ENCODE measurements at regions not wholly inside any gene's neighbourhood (a gene's known extent, or its start where the extent isn't known, plus 50 kb on each side); places are given as distances from the start of the nearest gene placed in this dataset.
"Not testable (repeated sequence)": the region's sequence is repeated elsewhere in the genome, so short reads cannot be mapped to it uniquely, and the experiment has no call there.

DNA sequence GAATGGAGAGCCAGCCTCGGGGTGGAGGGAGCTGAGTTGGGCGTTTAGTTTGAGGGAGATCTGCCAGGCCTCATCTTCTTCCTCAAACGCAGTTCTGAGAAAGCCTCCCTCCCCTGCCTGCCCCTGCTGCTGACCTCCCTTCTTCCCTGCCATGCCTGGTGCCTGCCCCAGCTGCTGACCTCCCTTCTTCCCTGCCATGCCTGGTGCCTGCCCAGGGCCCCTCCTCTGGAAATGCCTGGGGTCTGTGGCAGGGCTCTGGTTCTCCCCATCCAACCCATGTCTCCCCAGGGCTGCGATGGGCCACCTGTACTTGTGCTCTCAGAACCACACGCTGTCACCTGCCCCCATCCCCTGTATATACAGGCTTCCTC lies 114.6 kb downstream of the VEGFA start:
- Histone ChIP-seq H3K4me3 (no peak overlapping the region), H3K4me1 (no peaks in the 10 kb centered on the region), H3K27me3 (no peaks in the 10 kb centered on the region), H3K36me3 (ENCODE audit: low read depth, missing control alignments) (no peaks in the 10 kb centered on the region), H3K9me3 (no peaks in the 10 kb centered on the region), H3K27ac (no peak overlapping the region)
- TF ChIP-seq POLR2A (IDR thresholded peaks at IDR 0.05), result no peak
- TF ChIP-seq, protein P1, sequence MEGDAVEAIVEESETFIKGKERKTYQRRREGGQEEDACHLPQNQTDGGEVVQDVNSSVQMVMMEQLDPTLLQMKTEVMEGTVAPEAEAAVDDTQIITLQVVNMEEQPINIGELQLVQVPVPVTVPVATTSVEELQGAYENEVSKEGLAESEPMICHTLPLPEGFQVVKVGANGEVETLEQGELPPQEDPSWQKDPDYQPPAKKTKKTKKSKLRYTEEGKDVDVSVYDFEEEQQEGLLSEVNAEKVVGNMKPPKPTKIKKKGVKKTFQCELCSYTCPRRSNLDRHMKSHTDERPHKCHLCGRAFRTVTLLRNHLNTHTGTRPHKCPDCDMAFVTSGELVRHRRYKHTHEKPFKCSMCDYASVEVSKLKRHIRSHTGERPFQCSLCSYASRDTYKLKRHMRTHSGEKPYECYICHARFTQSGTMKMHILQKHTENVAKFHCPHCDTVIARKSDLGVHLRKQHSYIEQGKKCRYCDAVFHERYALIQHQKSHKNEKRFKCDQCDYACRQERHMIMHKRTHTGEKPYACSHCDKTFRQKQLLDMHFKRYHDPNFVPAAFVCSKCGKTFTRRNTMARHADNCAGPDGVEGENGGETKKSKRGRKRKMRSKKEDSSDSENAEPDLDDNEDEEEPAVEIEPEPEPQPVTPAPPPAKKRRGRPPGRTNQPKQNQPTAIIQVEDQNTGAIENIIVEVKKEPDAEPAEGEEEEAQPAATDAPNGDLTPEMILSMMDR (IDR thresholded peaks at IDR 0.05), result no peak
- 67 to 80% methylated on average over 5 of the region's 5 CpGs for WGBS, 2 donors
- no peak for DNase-seq
- intact Hi-C loops (cut with DNase I; ENCODE audit: low total_unique reads), result no loop called here

- intact Hi-C loops (cut with DNase I; ENCODE audit: low total_unique reads), result no loop called here
- Histone ChIP-seq H3K27ac (no peak overlapping the region), H3K4me3 (no peak overlapping the region), H3K36me3 (ENCODE audit: low read depth, missing control alignments) (no peaks in the 10 kb centered on the region), H3K9me3 (no peaks in the 10 kb centered on the region), H3K27me3 (no peaks in the 10 kb centered on the region), H3K4me1 (no peaks in the 10 kb centered on the region)
- TF ChIP-seq, protein P1 (IDR thresholded peaks at IDR 0.05), result no peak
- TF ChIP-seq POLR2A (IDR thresholded peaks at IDR 0.05), result no peak
- no peak for DNase-seq
- WGBS, 2 donors, result 74 to 77% methylated on average over 5 to 7 of the region's 7 CpGs
Measured at GRCh38 chr6:43883847-43884651, 114.0 kb downstream of the VEGFA start.

DNA sequence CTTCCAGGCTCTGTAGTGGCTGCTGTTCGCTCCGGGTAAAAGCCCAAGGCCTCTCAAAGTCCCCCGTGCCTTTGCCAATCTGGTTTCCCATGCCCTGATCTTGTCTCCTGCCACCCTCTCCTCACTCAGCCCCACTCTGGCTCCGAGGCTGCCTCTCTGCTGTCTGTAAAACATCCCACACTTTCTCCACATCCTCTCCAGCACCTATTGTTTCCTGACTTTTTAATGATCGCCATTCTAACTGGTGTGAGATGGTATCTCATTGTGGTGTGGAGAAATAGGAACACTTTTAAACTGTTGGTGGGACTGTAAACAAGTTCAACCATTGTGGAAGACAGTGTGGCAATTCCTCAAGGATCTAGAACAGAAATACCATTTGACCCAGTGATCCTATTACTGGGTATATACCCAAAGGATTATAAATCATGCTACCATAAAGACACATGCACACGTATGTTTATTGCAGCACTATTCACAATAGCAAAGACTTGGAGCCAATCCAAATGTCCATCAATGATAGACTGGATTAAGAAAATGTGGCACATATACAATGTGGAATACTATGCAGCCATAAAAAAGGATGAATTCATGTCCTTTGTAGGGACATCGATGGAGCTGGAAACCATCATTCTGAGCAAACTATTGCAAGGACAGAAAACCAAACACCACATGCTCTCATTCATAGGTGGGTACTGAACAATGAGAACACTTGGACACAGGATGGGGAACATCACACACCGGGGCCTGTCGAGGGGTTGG lies 112.9 kb downstream of the VEGFA start:
- H3K27ac ChIP-seq; intact Hi-C loops (cut with DNase I; ENCODE audit: low total_unique reads); H3K4me1 ChIP-seq; DNase-seq; H3K27me3 ChIP-seq; H3K4me3 ChIP-seq; H3K36me3 ChIP-seq (ENCODE audit: low read depth, missing control alignments); H3K9me3 ChIP-seq: not testable (repeated sequence)
- WGBS, 2 donors, result 96% methylated on average over 9 of the region's 9 CpGs

- DNase-seq, result no peak
- no peaks in the 10 kb centered on the region for H3K4me1 ChIP-seq
- TF ChIP-seq POLR2A (IDR thresholded peaks at IDR 0.05), result no peak
- TF ChIP-seq, protein P1 (IDR thresholded peaks at IDR 0.05), result no peak
- H3K4me3 ChIP-seq, result no peak overlapping the region
- intact Hi-C loops (cut with DNase I; ENCODE audit: low total_unique reads), result no loop called here
- no peaks in the 10 kb centered on the region for H3K36me3 ChIP-seq (ENCODE audit: low read depth, missing control alignments)
- H3K27me3 ChIP-seq, result no peaks in the 10 kb centered on the region
- 86 to 90% methylated on average over 6 of the region's 6 CpGs for WGBS, 2 donors
- H3K27ac ChIP-seq, result no peak overlapping the region
- no peaks in the 10 kb centered on the region for H3K9me3 ChIP-seq
Measured at GRCh38 chr6:43880236-43881137, 110.5 kb downstream of the VEGFA start.

DNA sequence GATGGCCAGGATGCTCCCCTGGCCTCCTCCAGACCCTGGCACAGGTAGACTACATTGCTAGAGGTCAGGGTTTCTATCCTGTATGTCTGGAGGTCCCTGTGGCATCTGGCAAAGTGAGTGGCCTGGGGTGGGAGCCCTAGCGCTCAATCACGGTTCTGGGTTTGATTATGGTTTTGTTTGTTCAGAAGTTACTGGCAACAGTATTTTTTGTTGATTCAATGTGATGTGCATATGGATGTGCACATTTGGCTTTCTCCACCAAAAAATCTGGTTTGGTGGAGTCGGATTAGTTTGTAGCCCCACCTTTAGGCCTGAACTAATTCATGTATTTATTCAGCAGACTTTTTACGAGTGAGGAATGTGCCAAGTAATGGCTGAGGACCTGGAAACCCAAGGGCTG lies 109.7 kb downstream of the VEGFA start:
- Histone ChIP-seq H3K9me3 (no peaks in the 10 kb centered on the region), H3K27me3 (no peaks in the 10 kb centered on the region), H3K36me3 (ENCODE audit: low read depth, missing control alignments) (no peaks in the 10 kb centered on the region), H3K27ac (no peak overlapping the region), H3K4me3 (no peak overlapping the region), H3K4me1 (no peaks in the 10 kb centered on the region)
- intact Hi-C loops (cut with DNase I; ENCODE audit: low total_unique reads), result no loop called here
- 96 to 100% methylated on average over 4 of the region's 4 CpGs for WGBS, 2 donors
- TF ChIP-seq POLR2A (IDR thresholded peaks at IDR 0.05), result no peak
- TF ChIP-seq, protein P1 (IDR thresholded peaks at IDR 0.05), result no peak
- DNase-seq, result no peak
